Thyroid gland (tissue), 4 donors: ENCODE measurements at regions not wholly inside any gene's neighbourhood (a gene's known extent, or its start where the extent isn't known, plus 50 kb on each side); places are given as distances from the start of the nearest gene placed in this dataset.

Experiments used
- POLR2A ChIP-seq, 2 donors: fragments of 450-650 bp; IDR thresholded peaks; one replicate each; pipeline ENCODE4 v1.6.1; 2017; ENCODE audit warnings: antibody characterized with exemption in 2 of 2, mild to moderate bottlenecking in 2 of 2, moderate library complexity in 1 of 2
- TF ChIP-seq, protein P1 (sequence below), 6 experiments: fragments of 200-600 bp in 3 of 6; fragments of 450-650 bp in 3 of 6; sonication (generic) in 3 of 6; IDR thresholded peaks; one replicate each; pipeline ENCODE4 v1.5.1; 2016 to 2019; ENCODE audit warnings: antibody characterized with exemption in 6 of 6, mild to moderate bottlenecking in 2 of 6, inconsistent platforms in 1 of 6, moderate library complexity in 1 of 6

DNA sequence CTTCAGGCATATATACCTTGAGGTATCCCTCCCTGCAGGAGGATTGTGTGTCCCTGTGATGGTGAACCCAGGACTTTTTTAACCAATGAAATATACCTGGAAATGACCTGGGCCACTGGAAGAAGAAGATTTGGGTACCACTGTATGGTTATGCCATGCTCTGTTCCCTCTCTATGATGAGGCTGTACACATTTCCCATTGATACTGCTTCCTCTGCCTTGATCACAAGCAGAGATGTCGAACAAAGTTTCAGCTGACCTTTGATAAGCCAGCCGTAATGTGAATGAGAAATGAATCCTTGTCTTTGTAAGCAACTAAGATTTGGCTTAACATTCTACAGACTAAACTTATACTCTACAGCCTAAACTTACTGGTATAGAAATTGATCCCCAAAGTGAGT, 78.4 kb upstream of the SPOPL start:
- TF ChIP-seq, protein P1, sequence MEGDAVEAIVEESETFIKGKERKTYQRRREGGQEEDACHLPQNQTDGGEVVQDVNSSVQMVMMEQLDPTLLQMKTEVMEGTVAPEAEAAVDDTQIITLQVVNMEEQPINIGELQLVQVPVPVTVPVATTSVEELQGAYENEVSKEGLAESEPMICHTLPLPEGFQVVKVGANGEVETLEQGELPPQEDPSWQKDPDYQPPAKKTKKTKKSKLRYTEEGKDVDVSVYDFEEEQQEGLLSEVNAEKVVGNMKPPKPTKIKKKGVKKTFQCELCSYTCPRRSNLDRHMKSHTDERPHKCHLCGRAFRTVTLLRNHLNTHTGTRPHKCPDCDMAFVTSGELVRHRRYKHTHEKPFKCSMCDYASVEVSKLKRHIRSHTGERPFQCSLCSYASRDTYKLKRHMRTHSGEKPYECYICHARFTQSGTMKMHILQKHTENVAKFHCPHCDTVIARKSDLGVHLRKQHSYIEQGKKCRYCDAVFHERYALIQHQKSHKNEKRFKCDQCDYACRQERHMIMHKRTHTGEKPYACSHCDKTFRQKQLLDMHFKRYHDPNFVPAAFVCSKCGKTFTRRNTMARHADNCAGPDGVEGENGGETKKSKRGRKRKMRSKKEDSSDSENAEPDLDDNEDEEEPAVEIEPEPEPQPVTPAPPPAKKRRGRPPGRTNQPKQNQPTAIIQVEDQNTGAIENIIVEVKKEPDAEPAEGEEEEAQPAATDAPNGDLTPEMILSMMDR (IDR thresholded peaks at IDR 0.05), result no peak
- no peak for TF ChIP-seq POLR2A (IDR thresholded peaks at IDR 0.05)
